ENCODE measurements at regions not wholly inside any gene's neighbourhood (a gene's known extent, or its start where the extent isn't known, plus 50 kb on each side); places are given as distances from the start of the nearest gene placed in this dataset.

- no peak overlapping the region for H3K27ac ChIP-seq
- H3K27me3 ChIP-seq, result no peaks in the 10 kb centered on the region
- H3K4me3 ChIP-seq, result no peak overlapping the region
- no peaks in the 10 kb centered on the region for H3K9me3 ChIP-seq
- no peaks in the 10 kb centered on the region for H3K36me3 ChIP-seq
- TF ChIP-seq, protein P1, sequence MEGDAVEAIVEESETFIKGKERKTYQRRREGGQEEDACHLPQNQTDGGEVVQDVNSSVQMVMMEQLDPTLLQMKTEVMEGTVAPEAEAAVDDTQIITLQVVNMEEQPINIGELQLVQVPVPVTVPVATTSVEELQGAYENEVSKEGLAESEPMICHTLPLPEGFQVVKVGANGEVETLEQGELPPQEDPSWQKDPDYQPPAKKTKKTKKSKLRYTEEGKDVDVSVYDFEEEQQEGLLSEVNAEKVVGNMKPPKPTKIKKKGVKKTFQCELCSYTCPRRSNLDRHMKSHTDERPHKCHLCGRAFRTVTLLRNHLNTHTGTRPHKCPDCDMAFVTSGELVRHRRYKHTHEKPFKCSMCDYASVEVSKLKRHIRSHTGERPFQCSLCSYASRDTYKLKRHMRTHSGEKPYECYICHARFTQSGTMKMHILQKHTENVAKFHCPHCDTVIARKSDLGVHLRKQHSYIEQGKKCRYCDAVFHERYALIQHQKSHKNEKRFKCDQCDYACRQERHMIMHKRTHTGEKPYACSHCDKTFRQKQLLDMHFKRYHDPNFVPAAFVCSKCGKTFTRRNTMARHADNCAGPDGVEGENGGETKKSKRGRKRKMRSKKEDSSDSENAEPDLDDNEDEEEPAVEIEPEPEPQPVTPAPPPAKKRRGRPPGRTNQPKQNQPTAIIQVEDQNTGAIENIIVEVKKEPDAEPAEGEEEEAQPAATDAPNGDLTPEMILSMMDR (IDR thresholded peaks at IDR 0.05), result no peak
- TF ChIP-seq POLR2A (IDR thresholded peaks at IDR 0.05), result no peak
- no peaks in the 10 kb centered on the region for H3K4me1 ChIP-seq
- no peak for DNase-seq
- intact Hi-C loops (cut with DNase I; ENCODE audit: low total_unique reads), result no loop called here
These were observed 93.2 kb upstream of the MEF2A start for GRCh38 chr15:99472416-99473145.

GRCh38 chr15:99473981-99474906 lies 91.5 kb upstream of the MEF2A start:
- no peak for DNase-seq
- H3K9me3 ChIP-seq, result no peaks in the 10 kb centered on the region
- peak overlapping the region; percentile 36 to 46 for H3K27ac ChIP-seq
- H3K27me3 ChIP-seq, result no peaks in the 10 kb centered on the region
- intact Hi-C loops (cut with DNase I; ENCODE audit: low total_unique reads), result no loop called here
- TF ChIP-seq, protein P1 (IDR thresholded peaks at IDR 0.05), result no peak
- no peak for TF ChIP-seq POLR2A (IDR thresholded peaks at IDR 0.05)
- H3K4me3 ChIP-seq, result no peak overlapping the region
- no peaks in the 10 kb centered on the region for H3K4me1 ChIP-seq
- no peaks in the 10 kb centered on the region for H3K36me3 ChIP-seq

- DNase-seq, result no peak
- H3K4me1 ChIP-seq, result no peaks in the 10 kb centered on the region
- no peaks in the 10 kb centered on the region for H3K27me3 ChIP-seq
- intact Hi-C loops (cut with DNase I; ENCODE audit: low total_unique reads), result no loop called here
- H3K9me3 ChIP-seq, result no peaks in the 10 kb centered on the region
- peak overlapping the region; percentile 36 to 73 for H3K27ac ChIP-seq
- H3K36me3 ChIP-seq, result no peaks in the 10 kb centered on the region
- TF ChIP-seq, protein P1 (IDR thresholded peaks at IDR 0.05), result no peak
- no peak for TF ChIP-seq POLR2A (IDR thresholded peaks at IDR 0.05)
- H3K4me3 ChIP-seq, result no peak overlapping the region
These were observed 90.7 kb upstream of the MEF2A start for GRCh38 chr15:99474909-99475753.

- Histone ChIP-seq H3K4me1 (no peaks in the 10 kb centered on the region), H3K9me3 (no peaks in the 10 kb centered on the region), H3K4me3 (no peak overlapping the region), H3K27ac (peak overlapping the region; percentile 62 to 73), H3K27me3 (no peaks in the 10 kb centered on the region), H3K36me3 (no peaks in the 10 kb centered on the region)
- no peak for DNase-seq
- intact Hi-C loops (cut with DNase I; ENCODE audit: low total_unique reads), result no loop called here
- TF ChIP-seq, protein P1 (IDR thresholded peaks at IDR 0.05), result no peak
- no peak for TF ChIP-seq POLR2A (IDR thresholded peaks at IDR 0.05)
These were observed 89.9 kb upstream of the MEF2A start for GRCh38 chr15:99475754-99476412.

Measured in uterus (tissue), 3 donors.